ENCODE measurements at regions not wholly inside any gene's neighbourhood (a gene's known extent, or its start where the extent isn't known, plus 50 kb on each side); places are given as distances from the start of the nearest gene placed in this dataset.
"Not testable (repeated sequence)": the region's sequence is repeated elsewhere in the genome, so short reads cannot be mapped to it uniquely, and the experiment has no call there.

- no peaks in the 10 kb centered on the region for H3K27me3 Mint-ChIP-seq
- H3K27ac Mint-ChIP-seq: no peak overlapping the region
- TF ChIP-seq CTCF (IDR thresholded peaks at IDR 0.05; ENCODE audit: unreplicated experiment): no peak
- no peak overlapping the region for H3K4me3 Mint-ChIP-seq (ENCODE audit: low read depth)
- H3K9me3 Mint-ChIP-seq (ENCODE audit: low read depth): peaks cover 20% of the 10 kb centered on the region
- no peaks in the 10 kb centered on the region for H3K4me1 Mint-ChIP-seq (ENCODE audit: low read depth)
- H3K36me3 Mint-ChIP-seq (ENCODE audit: insufficient read depth): peaks cover 2% of the 10 kb centered on the region
- no peak for DNase-seq (ENCODE audit: low spot score, unreplicated experiment)
These were observed 274.5 kb downstream of the LPIN1 start for GRCh38 chr2:12020833-12021469.

- not testable (repeated sequence) for H3K27ac Mint-ChIP-seq; H3K4me3 Mint-ChIP-seq (ENCODE audit: low read depth); DNase-seq (ENCODE audit: low spot score, unreplicated experiment); H3K4me1 Mint-ChIP-seq (ENCODE audit: low read depth); H3K27me3 Mint-ChIP-seq; H3K36me3 Mint-ChIP-seq (ENCODE audit: insufficient read depth)
- H3K9me3 Mint-ChIP-seq (ENCODE audit: low read depth): peaks cover 20% of the 10 kb centered on the region
These were observed 277.9 kb downstream of the LPIN1 start for GRCh38 chr2:12024197-12024907.

GRCh38 chr2:12027136-12027535, 280.7 kb downstream of the LPIN1 start:
- H3K4me3 Mint-ChIP-seq (ENCODE audit: low read depth): no peak overlapping the region
- H3K4me1 Mint-ChIP-seq (ENCODE audit: low read depth): no peaks in the 10 kb centered on the region
- peaks cover 3% of the 10 kb centered on the region for H3K9me3 Mint-ChIP-seq (ENCODE audit: low read depth)
- no peak for TF ChIP-seq CTCF (IDR thresholded peaks at IDR 0.05; ENCODE audit: unreplicated experiment)
- no peak overlapping the region for H3K27ac Mint-ChIP-seq
- H3K36me3 Mint-ChIP-seq (ENCODE audit: insufficient read depth): no peaks in the 10 kb centered on the region
- H3K27me3 Mint-ChIP-seq: no peaks in the 10 kb centered on the region
- DNase-seq (ENCODE audit: low spot score, unreplicated experiment): no peak

GRCh38 chr2:12031866-12032265, 285.4 kb downstream of the LPIN1 start:
- no peak for DNase-seq (ENCODE audit: low spot score, unreplicated experiment)
- TF ChIP-seq CTCF (IDR thresholded peaks at IDR 0.05; ENCODE audit: unreplicated experiment): no peak
- Mint-ChIP-seq H3K9me3 (ENCODE audit: low read depth) (no peaks in the 10 kb centered on the region), H3K27me3 (no peaks in the 10 kb centered on the region), H3K4me1 (ENCODE audit: low read depth) (peaks cover 7% of the 10 kb centered on the region), H3K4me3 (ENCODE audit: low read depth) (no peak overlapping the region), H3K27ac (no peak overlapping the region), H3K36me3 (ENCODE audit: insufficient read depth) (no peaks in the 10 kb centered on the region)

GRCh38 chr2:12032398-12032797, 286.0 kb downstream of the LPIN1 start:
- no peak for DNase-seq (ENCODE audit: low spot score, unreplicated experiment)
- TF ChIP-seq CTCF (IDR thresholded peaks at IDR 0.05; ENCODE audit: unreplicated experiment): no peak
- Mint-ChIP-seq H3K4me3 (ENCODE audit: low read depth) (no peak overlapping the region), H3K36me3 (ENCODE audit: insufficient read depth) (no peaks in the 10 kb centered on the region), H3K27ac (no peak overlapping the region), H3K27me3 (no peaks in the 10 kb centered on the region), H3K4me1 (ENCODE audit: low read depth) (peaks cover 7% of the 10 kb centered on the region), H3K9me3 (ENCODE audit: low read depth) (no peaks in the 10 kb centered on the region)

- no peaks in the 10 kb centered on the region for H3K36me3 Mint-ChIP-seq (ENCODE audit: insufficient read depth)
- H3K27ac Mint-ChIP-seq: no peak overlapping the region
These were observed 286.5 kb downstream of the LPIN1 start for GRCh38 chr2:12032975-12033374.

More at GRCh38 chr2:12032975-12033374, 286.5 kb downstream of the LPIN1 start:
- Mint-ChIP-seq H3K4me1 (ENCODE audit: low read depth) (peaks cover 7% of the 10 kb centered on the region), H3K9me3 (ENCODE audit: low read depth) (no peaks in the 10 kb centered on the region), H3K4me3 (ENCODE audit: low read depth) (no peak overlapping the region), H3K27me3 (no peaks in the 10 kb centered on the region)
- no peak for DNase-seq (ENCODE audit: low spot score, unreplicated experiment)
- TF ChIP-seq CTCF (IDR thresholded peaks at IDR 0.05; ENCODE audit: unreplicated experiment): no peak

Data from progenitor cell of endocrine pancreas (in vitro differentiated cells).